ENCODE measurements at regions not wholly inside any gene's neighbourhood (a gene's known extent, or its start where the extent isn't known, plus 50 kb on each side); places are given as distances from the start of the nearest gene placed in this dataset.

GRCh38 chr3:147816752-147817151 lies 407.6 kb downstream of the ZIC1 start:
- Histone ChIP-seq H3K4me1 (ENCODE audit: insufficient read depth, low read length) (no peaks in the 10 kb centered on the region), H3K9me3 (ENCODE audit: insufficient read depth, low read depth, low read length) (no peaks in the 10 kb centered on the region), H3K27ac (ENCODE audit: low read length) (no peak overlapping the region), H3K36me3 (ENCODE audit: insufficient read depth, low read depth, low read length) (no peaks in the 10 kb centered on the region), H3K4me3 (ENCODE audit: low read length) (no peak overlapping the region), H3K27me3 (ENCODE audit: insufficient read depth, low read length) (no peaks in the 10 kb centered on the region), H3K9ac (ENCODE audit: low read depth, low read length) (no peak overlapping the region)

- H3K4me3 ChIP-seq (ENCODE audit: low read length): no peak overlapping the region
- H3K27me3 ChIP-seq (ENCODE audit: insufficient read depth, low read length): no peaks in the 10 kb centered on the region
- H3K4me1 ChIP-seq (ENCODE audit: insufficient read depth, low read length): no peaks in the 10 kb centered on the region
- H3K9ac ChIP-seq (ENCODE audit: low read depth, low read length): no peak overlapping the region
- no peaks in the 10 kb centered on the region for H3K9me3 ChIP-seq (ENCODE audit: insufficient read depth, low read depth, low read length)
- H3K27ac ChIP-seq (ENCODE audit: low read length): no peak overlapping the region
- H3K36me3 ChIP-seq (ENCODE audit: insufficient read depth, low read depth, low read length): no peaks in the 10 kb centered on the region
Observed at GRCh38 chr3:147832611-147833010, 423.4 kb downstream of the ZIC1 start.

GRCh38 chr3:147836330-147836729 lies 427.2 kb downstream of the ZIC1 start:
- Histone ChIP-seq H3K27ac (ENCODE audit: low read length) (no peak overlapping the region), H3K36me3 (ENCODE audit: insufficient read depth, low read depth, low read length) (no peaks in the 10 kb centered on the region), H3K4me3 (ENCODE audit: low read length) (no peak overlapping the region), H3K9me3 (ENCODE audit: insufficient read depth, low read depth, low read length) (no peaks in the 10 kb centered on the region), H3K27me3 (ENCODE audit: insufficient read depth, low read length) (no peaks in the 10 kb centered on the region), H3K9ac (ENCODE audit: low read depth, low read length) (no peak overlapping the region), H3K4me1 (ENCODE audit: insufficient read depth, low read length) (no peaks in the 10 kb centered on the region)

- no peaks in the 10 kb centered on the region for H3K27me3 ChIP-seq (ENCODE audit: insufficient read depth, low read length)
- H3K4me1 ChIP-seq (ENCODE audit: insufficient read depth, low read length): no peaks in the 10 kb centered on the region
- no peak overlapping the region for H3K9ac ChIP-seq (ENCODE audit: low read depth, low read length)
- H3K9me3 ChIP-seq (ENCODE audit: insufficient read depth, low read depth, low read length): no peaks in the 10 kb centered on the region
- no peak overlapping the region for H3K4me3 ChIP-seq (ENCODE audit: low read length)
- H3K27ac ChIP-seq (ENCODE audit: low read length): no peak overlapping the region
- H3K36me3 ChIP-seq (ENCODE audit: insufficient read depth, low read depth, low read length): no peaks in the 10 kb centered on the region
Observed at GRCh38 chr3:147838652-147839051, 429.5 kb downstream of the ZIC1 start.

GRCh38 chr3:147843331-147843730 lies 434.2 kb downstream of the ZIC1 start:
- Histone ChIP-seq H3K36me3 (ENCODE audit: insufficient read depth, low read depth, low read length) (no peaks in the 10 kb centered on the region), H3K9ac (ENCODE audit: low read depth, low read length) (no peak overlapping the region), H3K4me1 (ENCODE audit: insufficient read depth, low read length) (no peaks in the 10 kb centered on the region), H3K4me3 (ENCODE audit: low read length) (no peak overlapping the region), H3K27me3 (ENCODE audit: insufficient read depth, low read length) (no peaks in the 10 kb centered on the region), H3K27ac (ENCODE audit: low read length) (no peak overlapping the region), H3K9me3 (ENCODE audit: insufficient read depth, low read depth, low read length) (no peaks in the 10 kb centered on the region)

- no peaks in the 10 kb centered on the region for H3K9me3 ChIP-seq (ENCODE audit: insufficient read depth, low read depth, low read length)
- no peak overlapping the region for H3K27ac ChIP-seq (ENCODE audit: low read length)
- no peak overlapping the region for H3K4me3 ChIP-seq (ENCODE audit: low read length)
- no peak overlapping the region for H3K9ac ChIP-seq (ENCODE audit: low read depth, low read length)
- no peaks in the 10 kb centered on the region for H3K4me1 ChIP-seq (ENCODE audit: insufficient read depth, low read length)
- H3K27me3 ChIP-seq (ENCODE audit: insufficient read depth, low read length): no peaks in the 10 kb centered on the region
- H3K36me3 ChIP-seq (ENCODE audit: insufficient read depth, low read depth, low read length): no peaks in the 10 kb centered on the region
Observed at GRCh38 chr3:147846293-147846692, 437.1 kb downstream of the ZIC1 start.

GRCh38 chr3:147846854-147847478 lies 437.8 kb downstream of the ZIC1 start:
- Histone ChIP-seq H3K27me3 (ENCODE audit: insufficient read depth, low read length) (no peaks in the 10 kb centered on the region), H3K27ac (ENCODE audit: low read length) (no peak overlapping the region), H3K4me3 (ENCODE audit: low read length) (no peak overlapping the region), H3K4me1 (ENCODE audit: insufficient read depth, low read length) (no peaks in the 10 kb centered on the region), H3K9ac (ENCODE audit: low read depth, low read length) (no peak overlapping the region), H3K9me3 (ENCODE audit: insufficient read depth, low read depth, low read length) (no peaks in the 10 kb centered on the region), H3K36me3 (ENCODE audit: insufficient read depth, low read depth, low read length) (no peaks in the 10 kb centered on the region)

GRCh38 chr3:147851062-147851461 lies 441.9 kb downstream of the ZIC1 start:
- H3K9ac ChIP-seq (ENCODE audit: low read depth, low read length): no peak overlapping the region
- H3K9me3 ChIP-seq (ENCODE audit: insufficient read depth, low read depth, low read length): no peaks in the 10 kb centered on the region
- no peak overlapping the region for H3K4me3 ChIP-seq (ENCODE audit: low read length)
- no peaks in the 10 kb centered on the region for H3K27me3 ChIP-seq (ENCODE audit: insufficient read depth, low read length)
- no peak overlapping the region for H3K27ac ChIP-seq (ENCODE audit: low read length)
- no peaks in the 10 kb centered on the region for H3K4me1 ChIP-seq (ENCODE audit: insufficient read depth, low read length)
- H3K36me3 ChIP-seq (ENCODE audit: insufficient read depth, low read depth, low read length): no peaks in the 10 kb centered on the region

GRCh38 chr3:147854542-147854941 lies 445.4 kb downstream of the ZIC1 start:
- Histone ChIP-seq H3K27ac (ENCODE audit: low read length) (no peak overlapping the region), H3K27me3 (ENCODE audit: insufficient read depth, low read length) (no peaks in the 10 kb centered on the region), H3K4me1 (ENCODE audit: insufficient read depth, low read length) (no peaks in the 10 kb centered on the region), H3K36me3 (ENCODE audit: insufficient read depth, low read depth, low read length) (no peaks in the 10 kb centered on the region), H3K9ac (ENCODE audit: low read depth, low read length) (no peak overlapping the region), H3K4me3 (ENCODE audit: low read length) (no peak overlapping the region), H3K9me3 (ENCODE audit: insufficient read depth, low read depth, low read length) (no peaks in the 10 kb centered on the region; the same call in 1 of the 2 replicates)

GRCh38 chr3:147864754-147865354 lies 455.7 kb downstream of the ZIC1 start:
- Histone ChIP-seq H3K9ac (ENCODE audit: low read depth, low read length) (no peak overlapping the region), H3K36me3 (ENCODE audit: insufficient read depth, low read depth, low read length) (no peaks in the 10 kb centered on the region), H3K27ac (ENCODE audit: low read length) (no peak overlapping the region), H3K9me3 (ENCODE audit: insufficient read depth, low read depth, low read length) (peaks cover 63% of the 10 kb centered on the region), H3K27me3 (ENCODE audit: insufficient read depth, low read length) (no peaks in the 10 kb centered on the region), H3K4me3 (ENCODE audit: low read length) (no peak overlapping the region), H3K4me1 (ENCODE audit: insufficient read depth, low read length) (no peaks in the 10 kb centered on the region)

- Histone ChIP-seq H3K9ac (ENCODE audit: low read depth, low read length) (no peak overlapping the region), H3K27ac (ENCODE audit: low read length) (no peak overlapping the region), H3K36me3 (ENCODE audit: insufficient read depth, low read depth, low read length) (no peaks in the 10 kb centered on the region), H3K27me3 (ENCODE audit: insufficient read depth, low read length) (no peaks in the 10 kb centered on the region), H3K4me1 (ENCODE audit: insufficient read depth, low read length) (no peaks in the 10 kb centered on the region), H3K4me3 (ENCODE audit: low read length) (no peak overlapping the region), H3K9me3 (ENCODE audit: insufficient read depth, low read depth, low read length) (peaks cover 62% of the 10 kb centered on the region)
Observed at GRCh38 chr3:147866561-147866960, 457.4 kb downstream of the ZIC1 start.

- H3K27me3 ChIP-seq (ENCODE audit: insufficient read depth, low read length): no peaks in the 10 kb centered on the region
- H3K27ac ChIP-seq (ENCODE audit: low read length): no peak overlapping the region
- no peak overlapping the region for H3K4me3 ChIP-seq (ENCODE audit: low read length)
- no peaks in the 10 kb centered on the region for H3K4me1 ChIP-seq (ENCODE audit: insufficient read depth, low read length)
- H3K36me3 ChIP-seq (ENCODE audit: insufficient read depth, low read depth, low read length): no peaks in the 10 kb centered on the region
- peaks cover 6% of the 10 kb centered on the region for H3K9me3 ChIP-seq (ENCODE audit: insufficient read depth, low read depth, low read length)
- no peak overlapping the region for H3K9ac ChIP-seq (ENCODE audit: low read depth, low read length)
Observed at GRCh38 chr3:147872568-147872967, 463.4 kb downstream of the ZIC1 start.

Data from iPS-20b (cell line).